K562 (cell line): ENCODE measurements at regions not wholly inside any gene's neighbourhood (a gene's known extent, or its start where the extent isn't known, plus 50 kb on each side); places are given as distances from the start of the nearest gene placed in this dataset.

Source experiments
- ATAC-seq: fragments of 200-7000 bp; cut with Tn5 transposase; 3 replicates; pipeline ENCODE4 v1.9.1; 2020; ENCODE audit warnings: moderate library complexity
- BruUV-seq: library from RNA; stranded (reverse); fragments of 400-500 nt; replicated peaks from 2 replicates; lab custom pipeline; 2021; lab: Mats Ljungman, UMichigan
- CTCF ChIA-PET: fragments of 300-600 bp; formaldehyde crosslinking; extraction: SDS; loops from one replicate; lab custom pipeline; 2021; ENCODE audit warnings: low intra/inter-chr PET ratio; lab: Yijun Ruan, JAX
- POLR2A ChIA-PET: fragments of 300-600, 350-650 bp; sonication (Branson Sonifier 250); formaldehyde crosslinking; extraction: SDS; loops from one replicate; lab custom pipeline; 2021; ENCODE audit warnings: antibody characterized with exemption, inconsistent platforms; lab: Yijun Ruan, JAX
- DNase-seq, 4 experiments: peaks; one replicate each; pipeline versions ENCODE4 v3.0.0 to v3.0.0-alpha.2; 2011 to 2018; ENCODE audit warnings: low spot score in 3 of 4, mixed read lengths in 3 of 4; ENCODE audit errors: extremely low read depth in 1 of 4
- FAIRE-seq: peaks from 2 replicates; lab custom pipeline; 2011; peaks lifted over from hg19 to GRCh38; lab: Jason Lieb, UNC
- H2AFZ ChIP-seq: 2 replicates; pipeline ENCODE4 v1.6.0; 2011; ENCODE audit warnings: low read depth, low read length, control low read depth, inconsistent platforms
- H3K27ac ChIP-seq: fragments of 200-600 bp; 3 replicates; pipeline ENCODE4 v1.8.0; 2011; ENCODE audit warnings: low read depth, mild to moderate bottlenecking, control low read depth, inconsistent platforms, low read length, moderate library complexity, mixed read lengths; ENCODE audit errors: extremely low read depth
- H3K27me3 ChIP-seq, 2 experiments: fragments of 300-600 bp in 1 of 2; 2 replicates in 1 of 2; 3 replicates in 1 of 2; pipeline versions ENCODE4 v1.6.0 to v1.8.0; 2011; ENCODE audit warnings: inconsistent platforms in 2 of 2, low read length in 2 of 2, mild to moderate bottlenecking in 1 of 2, mixed read lengths in 1 of 2, moderate library complexity in 1 of 2; ENCODE audit not compliant: control insufficient read depth in 2 of 2, insufficient read depth in 2 of 2
- H3K36me3 ChIP-seq: fragments of 300-600 bp; 3 replicates; pipeline ENCODE4 v1.8.0; 2011; ENCODE audit warnings: mild to moderate bottlenecking, low read length, inconsistent platforms; ENCODE audit not compliant: control insufficient read depth, insufficient read depth
- H3K4me1 ChIP-seq, 2 experiments: fragments of 200-600 bp in 1 of 2; replicated peaks in 1 of 2; 2 replicates in 1 of 2; 3 replicates in 1 of 2; pipeline versions ENCODE4 v1.5.1 to v1.8.0; 2011; ENCODE audit warnings: inconsistent platforms in 2 of 2, low read length in 2 of 2, mild to moderate bottlenecking in 1 of 2, mixed read lengths in 1 of 2, moderate library complexity in 1 of 2; ENCODE audit not compliant: control insufficient read depth in 2 of 2, insufficient read depth in 2 of 2
- H3K4me2 ChIP-seq: 2 replicates; pipeline ENCODE4 v1.6.1; 2011; ENCODE audit warnings: low read length, control low read depth, inconsistent platforms, mixed read lengths; ENCODE audit not compliant: insufficient read depth
- H3K4me3 ChIP-seq: fragments of 200-600 bp; sonication (generic), shearing (Covaris generic); 2 replicates; pipeline ENCODE4 v1.5.1; 2016; ENCODE audit warnings: control low read depth, inconsistent platforms
- H3K79me2 ChIP-seq: fragments of 200-600 bp; 3 replicates; pipeline ENCODE4 v1.8.0; 2011; ENCODE audit warnings: low read length, inconsistent platforms; ENCODE audit not compliant: control insufficient read depth, insufficient read depth
- H3K9ac ChIP-seq, 2 experiments: 2 replicates each; pipeline versions ENCODE4 v1.6.0 to v1.6.1; 2011; ENCODE audit warnings: low read depth in 2 of 2, low read length in 2 of 2, control low read depth in 1 of 2, inconsistent platforms in 1 of 2, mild to moderate bottlenecking in 1 of 2, mixed read lengths in 1 of 2; ENCODE audit not compliant: insufficient read depth in 1 of 2
- H3K9me1 ChIP-seq: one replicate; pipeline ENCODE4 v1.6.0; 2011; ENCODE audit warnings: inconsistent platforms, mild to moderate bottlenecking, low read length, moderate library complexity; ENCODE audit not compliant: control insufficient read depth, insufficient read depth
- H3K9me3 ChIP-seq: replicated peaks from 2 replicates; pipeline ENCODE4 v1.5.1; 2011; ENCODE audit warnings: low read depth, low read length, inconsistent platforms; ENCODE audit not compliant: control insufficient read depth, insufficient read depth
- H4K20me1 ChIP-seq: replicated peaks from 2 replicates; pipeline ENCODE4 v1.6.1; 2011; ENCODE audit warnings: low read length, inconsistent platforms, mixed read lengths; ENCODE audit not compliant: control insufficient read depth, insufficient read depth
- ARID1B ChIP-seq: fragments of 450-650 bp; IDR thresholded peaks from 2 replicates; pipeline ENCODE4 v1.6.1; 2016; ENCODE audit warnings: antibody characterized with exemption, mild to moderate bottlenecking, inconsistent platforms
- BACH1 ChIP-seq: fragments of 200-800 bp; sonication (Bioruptor generic); IDR thresholded peaks from 2 replicates; pipeline ENCODE4 v1.6.1; 2016; ENCODE audit warnings: missing genetic modification characterization, missing compliant biosample characterization
- CBX1 ChIP-seq: sonication (generic); IDR thresholded peaks from 2 replicates; pipeline ENCODE4 v1.6.1; 2016; ENCODE audit warnings: antibody characterized with exemption, low read depth, mild to moderate bottlenecking
- CC2D1A ChIP-seq: fragments of 450-650 bp; IDR thresholded peaks from 2 replicates; pipeline ENCODE4 v1.6.1; 2017; ENCODE audit warnings: mild to moderate bottlenecking
- CEBPG ChIP-seq, 3 experiments: fragments of 200-800 bp in 1 of 3; sonication (Bioruptor generic) in 1 of 3; sonication (generic) in 1 of 3; formaldehyde crosslinking in 1 of 3; IDR thresholded peaks in 2 of 3; conservative IDR thresholded peaks in 1 of 3; 2 replicates each; pipeline versions ENCODE4 v1.6.1 to v1.8.0; 2016 to 2022; ENCODE audit warnings: missing compliant biosample characterization in 2 of 3, missing genetic modification characterization in 2 of 3, mild to moderate bottlenecking in 1 of 3, missing genetic modification reagents in 1 of 3
- DACH1 ChIP-seq: fragments of 450-650 bp; IDR thresholded peaks from 2 replicates; pipeline ENCODE4 v1.6.1; 2018; ENCODE audit not compliant: partially characterized antibody
- DPF2 ChIP-seq: fragments of 450-650 bp; IDR thresholded peaks from 2 replicates; pipeline ENCODE4 v1.6.1; 2016
- FOXA3 ChIP-seq, 2 experiments: fragments of 450-650 bp in 1 of 2; sonication (generic) in 1 of 2; formaldehyde crosslinking; IDR thresholded peaks in 1 of 2; conservative IDR thresholded peaks in 1 of 2; 2 replicates each; pipeline versions ENCODE4 v1.4.0 to v1.8.0; 2020 to 2022; ENCODE audit warnings: mild to moderate bottlenecking in 2 of 2, missing genetic modification reagents in 1 of 2
- FOXO4 ChIP-seq: fragments of 450-650 bp; formaldehyde crosslinking; IDR thresholded peaks from 2 replicates; pipeline ENCODE4 v1.4.0; 2020; ENCODE audit warnings: mild to moderate bottlenecking, moderate library complexity
- HDAC2 ChIP-seq: fragments of 450-650 bp; IDR thresholded peaks from 2 replicates; pipeline ENCODE4 v1.6.1; 2016; ENCODE audit warnings: mild to moderate bottlenecking
- ILF3 ChIP-seq: fragments of 450-650 bp; IDR thresholded peaks from 2 replicates; pipeline ENCODE4 v1.6.1; 2018; ENCODE audit warnings: antibody characterized with exemption, mild to moderate bottlenecking, moderate library complexity, borderline replicate concordance
- NCOR1 ChIP-seq: fragments of 450-650 bp; IDR thresholded peaks from 2 replicates; pipeline ENCODE4 v1.6.1; 2016; ENCODE audit warnings: mild to moderate bottlenecking, moderate library complexity
- NFIX ChIP-seq: fragments of 250-450 bp; sonication (Bioruptor Pico); IDR thresholded peaks from 2 replicates; pipeline ENCODE4 v1.4.0; 2020; ENCODE audit warnings: low read depth, mild to moderate bottlenecking, moderate library complexity
- NR1H2 ChIP-seq: sonication (generic); formaldehyde crosslinking; IDR thresholded peaks from 2 replicates; pipeline ENCODE4 v1.4.0; 2020; ENCODE audit warnings: mild to moderate bottlenecking, missing genetic modification reagents
- PYGO2 ChIP-seq: fragments of 450-650 bp; IDR thresholded peaks from 2 replicates; pipeline ENCODE4 v1.6.1; 2016; ENCODE audit warnings: mild to moderate bottlenecking, missing genetic modification characterization, moderate library complexity, missing compliant biosample characterization
- SAFB ChIP-seq: fragments of 200-400 bp; formaldehyde crosslinking; IDR thresholded peaks from 2 replicates; pipeline ENCODE4 v1.6.1; 2017; ENCODE audit warnings: low read depth, low read length, borderline replicate concordance
- SMARCA4 ChIP-seq: fragments of 450-650 bp; IDR thresholded peaks from 2 replicates; pipeline ENCODE4 v1.6.1; 2016
- SMARCC2 ChIP-seq: fragments of 450-650 bp; IDR thresholded peaks from 2 replicates; pipeline ENCODE4 v1.6.1; 2017; ENCODE audit warnings: antibody characterized with exemption, moderate library complexity, mild to moderate bottlenecking, low read depth
- TCF15 ChIP-seq: fragments of 250-450 bp; sonication (Bioruptor Pico); IDR thresholded peaks from 2 replicates; pipeline ENCODE4 v1.8.0; 2022; ENCODE audit warnings: moderate library complexity, mild to moderate bottlenecking, inconsistent platforms
- TCF7 ChIP-seq: sonication (generic); IDR thresholded peaks from 2 replicates; pipeline ENCODE4 v1.6.1; 2016; ENCODE audit warnings: antibody characterized with exemption, borderline replicate concordance
- TRIM24 ChIP-seq, 2 experiments: fragments of 450-650 bp; IDR thresholded peaks; 2 replicates each; pipeline ENCODE4 v1.6.1; 2016
- ZC3H4 ChIP-seq: sonication (generic); formaldehyde crosslinking; IDR thresholded peaks from 2 replicates; pipeline ENCODE4 v1.9.0; 2021; ENCODE audit warnings: missing genetic modification reagents, borderline replicate concordance
- ZC3H8 ChIP-seq: fragments of 450-650 bp; IDR thresholded peaks from 2 replicates; pipeline ENCODE4 v1.6.1; 2017
- ZNF282 ChIP-seq: sonication (generic); formaldehyde crosslinking; IDR thresholded peaks from 2 replicates; pipeline ENCODE4 v1.8.1; 2023; ENCODE audit warnings: missing genetic modification reagents
- ZNF384 ChIP-seq: IDR thresholded peaks from 2 replicates; pipeline ENCODE4 v1.6.1; 2012; ENCODE audit warnings: low read depth, low read length, improper control_type of control experiment
- ZNF77 ChIP-seq: fragments of 250-450 bp; sonication (Bioruptor Pico); IDR thresholded peaks from 2 replicates; pipeline ENCODE4 v1.5.0; 2020
- WGBS: fragments of 100-300 bp; shearing (Covaris generic); methylation state at CpG from one replicate; pipeline ENCODE4 v1.1.6; 2016; ENCODE audit warnings: low coverage, mixed read lengths; ENCODE audit not compliant: insufficient coverage; ENCODE audit errors: missing lambda C conversion rate; 5-methylcytosine and 5-hydroxymethylcytosine counted together
- in situ Hi-C: fragments of 300-500 bp; cut with MboI; formaldehyde crosslinking; loops from 4 replicates; pipeline ENCODE4 v1.15.0; 2018; ENCODE audit warnings: inconsistent platforms, mixed read lengths
- intact Hi-C: fragments of 100-400 bp; cut with micrococcal nuclease; formaldehyde crosslinking; loops from 2 replicates; pipeline ENCODE4 v1.14.2; 2022

GRCh38 chr1:220957233-220957605 is 78.0 kb downstream of the HLX start:
- no peaks in the 10 kb centered on the region for H3K27me3 ChIP-seq
- H3K9me1 ChIP-seq = no peaks in the 10 kb centered on the region
- DNase-seq = peak in 1 of 4 experiments; percentile 56
- no peaks in the 10 kb centered on the region for H4K20me1 ChIP-seq
- ATAC-seq = peak; percentile 78
- ChIA-PET CTCF (no interaction called here), POLR2A (interaction anchor here (0.7 kb wide), 1 partner anchor 24 kb away, joined by 3 read pairs; no protein-coding TSS in a partner anchor)
- H3K9ac ChIP-seq = no peak overlapping the region
- H3K36me3 ChIP-seq = no peaks in the 10 kb centered on the region
- peak overlapping the region; percentile 58 for H2AFZ ChIP-seq
- BruUV-seq = no TSS peak
- H3K27ac ChIP-seq = peak overlapping the region; percentile 34; the same call in 1 of the 3 replicates
- in situ Hi-C loops (no loop called here), intact Hi-C loops (no loop called here)
- peaks cover 0 to 4% of the 10 kb centered on the region in 2 experiments; a peak in 1 of 5 replicates for H3K4me1 ChIP-seq
- peak; percentile 65 for FAIRE-seq
- no peak overlapping the region for H3K4me2 ChIP-seq
- H3K79me2 ChIP-seq = no peaks in the 10 kb centered on the region
- no peak overlapping the region for H3K4me3 ChIP-seq
- WGBS = 0% methylated on average over 3 of the region's 3 CpGs
- H3K9me3 ChIP-seq = no peaks in the 10 kb centered on the region
- TF ChIP-seq ZNF384 (no peak), SMARCC2 (no peak), FOXO4 (CRISPR knock-in tag) (no peak), CC2D1A (no peak), CEBPG (CRISPR knock-in tag; IDR thresholded peaks at IDR 0.05) (no peak), CEBPG (tag; conservative IDR thresholded peaks at IDR 0.05 in 1 of 2, IDR thresholded peaks at IDR 0.05 in 1 of 2) (peak in 1 of 2 experiments; percentile 81; a peak in 2 of 4 replicates), HDAC2 (no peak), TRIM24 (IDR thresholded peaks at IDR 0.05) (peak; percentile 75 to 81), ZNF77 (CRISPR knock-in tag) (no peak), SMARCA4 (peak; percentile 43; the same call in 1 of the 2 replicates), PYGO2 (no peak), DACH1 (no peak), FOXA3 (CRISPR knock-in tag; conservative IDR thresholded peaks at IDR 0.05 in 1 of 2, IDR thresholded peaks at IDR 0.05 in 1 of 2) (no peak), NFIX (CRISPR knock-in tag) (no peak), BACH1 (tag) (peak; percentile 70; the same call in 1 of the 2 replicates), DPF2 (0 out of 2 replicates have a peak, but pooled peaks have one; percentile 42), NR1H2 (CRISPR knock-in tag) (no peak), ZNF282 (CRISPR knock-in tag) (no peak), NCOR1 (no peak), CBX1 (no peak), ZC3H4 (CRISPR knock-in tag) (no peak), SAFB (no peak), ARID1B (peak; percentile 40; the same call in 1 of the 2 replicates), ILF3 (no peak), TCF7 (no peak), ZC3H8 (no peak), TCF15 (CRISPR knock-in tag) (no peak)
